ENCODE measurements at regions not wholly inside any gene's neighbourhood (a gene's known extent, or its start where the extent isn't known, plus 50 kb on each side); places are given as distances from the start of the nearest gene placed in this dataset.

DNA sequence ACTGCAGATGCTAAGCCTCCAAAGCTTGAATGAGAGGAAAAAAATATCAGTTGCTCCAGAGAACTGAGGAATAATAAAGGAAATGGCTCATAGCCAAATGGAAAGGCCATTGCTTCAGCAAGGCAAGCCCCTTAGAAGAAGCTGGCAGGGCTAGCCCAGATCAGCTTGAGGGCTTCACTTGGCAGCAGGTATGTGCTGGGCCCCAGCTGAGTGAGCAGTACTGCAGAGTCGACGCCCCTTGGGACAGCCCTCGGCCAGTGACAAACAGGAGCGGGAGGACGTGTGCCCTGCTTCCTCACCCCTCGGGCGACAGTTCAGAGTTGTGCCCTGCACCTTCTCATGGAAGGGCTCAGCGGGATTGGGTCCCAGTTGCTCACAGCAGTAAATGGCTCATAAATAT lies 1031.2 kb upstream of the TMEM132C start:
- no peak overlapping the region for H3K4me3 ChIP-seq (ENCODE audit: low read length)
- H2AFZ ChIP-seq (ENCODE audit: low read depth, low read length): no peak overlapping the region
- H3K4me2 ChIP-seq (ENCODE audit: low read length): no peak overlapping the region
- no peaks in the 10 kb centered on the region for H4K20me1 ChIP-seq (ENCODE audit: insufficient read depth)
- no peaks in the 10 kb centered on the region for H3K9me3 ChIP-seq (ENCODE audit: low read length)
- no peaks in the 10 kb centered on the region for H3K9me2 ChIP-seq (ENCODE audit: insufficient read depth, low read length)
- no peaks in the 10 kb centered on the region for H3K36me3 ChIP-seq (ENCODE audit: insufficient read depth, low read length)
- no peak overlapping the region for H3K9ac ChIP-seq (ENCODE audit: low read length)
- H3K27me3 ChIP-seq (ENCODE audit: insufficient read depth, low read depth, low read length): no peaks in the 10 kb centered on the region
- TF ChIP-seq SMC3 (conservative IDR thresholded peaks at IDR 0.05; ENCODE audit: poor library complexity): no peak
- no peak for TF ChIP-seq RAD21 (conservative IDR thresholded peaks at IDR 0.05)
- TF ChIP-seq EZH2 (IDR thresholded peaks at IDR 0.05; ENCODE audit: borderline replicate concordance, insufficient read depth, low read length, poor library complexity, severe bottlenecking): no peak
- TF ChIP-seq, protein P1, sequence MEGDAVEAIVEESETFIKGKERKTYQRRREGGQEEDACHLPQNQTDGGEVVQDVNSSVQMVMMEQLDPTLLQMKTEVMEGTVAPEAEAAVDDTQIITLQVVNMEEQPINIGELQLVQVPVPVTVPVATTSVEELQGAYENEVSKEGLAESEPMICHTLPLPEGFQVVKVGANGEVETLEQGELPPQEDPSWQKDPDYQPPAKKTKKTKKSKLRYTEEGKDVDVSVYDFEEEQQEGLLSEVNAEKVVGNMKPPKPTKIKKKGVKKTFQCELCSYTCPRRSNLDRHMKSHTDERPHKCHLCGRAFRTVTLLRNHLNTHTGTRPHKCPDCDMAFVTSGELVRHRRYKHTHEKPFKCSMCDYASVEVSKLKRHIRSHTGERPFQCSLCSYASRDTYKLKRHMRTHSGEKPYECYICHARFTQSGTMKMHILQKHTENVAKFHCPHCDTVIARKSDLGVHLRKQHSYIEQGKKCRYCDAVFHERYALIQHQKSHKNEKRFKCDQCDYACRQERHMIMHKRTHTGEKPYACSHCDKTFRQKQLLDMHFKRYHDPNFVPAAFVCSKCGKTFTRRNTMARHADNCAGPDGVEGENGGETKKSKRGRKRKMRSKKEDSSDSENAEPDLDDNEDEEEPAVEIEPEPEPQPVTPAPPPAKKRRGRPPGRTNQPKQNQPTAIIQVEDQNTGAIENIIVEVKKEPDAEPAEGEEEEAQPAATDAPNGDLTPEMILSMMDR (IDR thresholded peaks at IDR 0.05; ENCODE audit: poor library complexity, severe bottlenecking): no peak
- no peak for TF ChIP-seq POLR2AphosphoS5 (IDR thresholded peaks at IDR 0.05)
- TF ChIP-seq EP300 (conservative IDR thresholded peaks at IDR 0.05; ENCODE audit: poor library complexity, severe bottlenecking): no peak
- TF ChIP-seq, protein P2, sequence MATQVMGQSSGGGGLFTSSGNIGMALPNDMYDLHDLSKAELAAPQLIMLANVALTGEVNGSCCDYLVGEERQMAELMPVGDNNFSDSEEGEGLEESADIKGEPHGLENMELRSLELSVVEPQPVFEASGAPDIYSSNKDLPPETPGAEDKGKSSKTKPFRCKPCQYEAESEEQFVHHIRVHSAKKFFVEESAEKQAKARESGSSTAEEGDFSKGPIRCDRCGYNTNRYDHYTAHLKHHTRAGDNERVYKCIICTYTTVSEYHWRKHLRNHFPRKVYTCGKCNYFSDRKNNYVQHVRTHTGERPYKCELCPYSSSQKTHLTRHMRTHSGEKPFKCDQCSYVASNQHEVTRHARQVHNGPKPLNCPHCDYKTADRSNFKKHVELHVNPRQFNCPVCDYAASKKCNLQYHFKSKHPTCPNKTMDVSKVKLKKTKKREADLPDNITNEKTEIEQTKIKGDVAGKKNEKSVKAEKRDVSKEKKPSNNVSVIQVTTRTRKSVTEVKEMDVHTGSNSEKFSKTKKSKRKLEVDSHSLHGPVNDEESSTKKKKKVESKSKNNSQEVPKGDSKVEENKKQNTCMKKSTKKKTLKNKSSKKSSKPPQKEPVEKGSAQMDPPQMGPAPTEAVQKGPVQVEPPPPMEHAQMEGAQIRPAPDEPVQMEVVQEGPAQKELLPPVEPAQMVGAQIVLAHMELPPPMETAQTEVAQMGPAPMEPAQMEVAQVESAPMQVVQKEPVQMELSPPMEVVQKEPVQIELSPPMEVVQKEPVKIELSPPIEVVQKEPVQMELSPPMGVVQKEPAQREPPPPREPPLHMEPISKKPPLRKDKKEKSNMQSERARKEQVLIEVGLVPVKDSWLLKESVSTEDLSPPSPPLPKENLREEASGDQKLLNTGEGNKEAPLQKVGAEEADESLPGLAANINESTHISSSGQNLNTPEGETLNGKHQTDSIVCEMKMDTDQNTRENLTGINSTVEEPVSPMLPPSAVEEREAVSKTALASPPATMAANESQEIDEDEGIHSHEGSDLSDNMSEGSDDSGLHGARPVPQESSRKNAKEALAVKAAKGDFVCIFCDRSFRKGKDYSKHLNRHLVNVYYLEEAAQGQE (IDR thresholded peaks at IDR 0.05; ENCODE audit: borderline replicate concordance): no peak
- TF ChIP-seq MXI1 (conservative IDR thresholded peaks at IDR 0.05; ENCODE audit: poor library complexity, severe bottlenecking): no peak
- TF ChIP-seq TAF1 (IDR thresholded peaks at IDR 0.05; ENCODE audit: low read depth): no peak
- no peaks in the 10 kb centered on the region for H3K79me2 ChIP-seq (replicated peaks; ENCODE audit: insufficient read depth, low read length)
- H3K27ac ChIP-seq (ENCODE audit: low read length): no peak overlapping the region
- H3F3A ChIP-seq (ENCODE audit: insufficient read depth, low read length, poor library complexity, severe bottlenecking): no peaks in the 10 kb centered on the region

DNA sequence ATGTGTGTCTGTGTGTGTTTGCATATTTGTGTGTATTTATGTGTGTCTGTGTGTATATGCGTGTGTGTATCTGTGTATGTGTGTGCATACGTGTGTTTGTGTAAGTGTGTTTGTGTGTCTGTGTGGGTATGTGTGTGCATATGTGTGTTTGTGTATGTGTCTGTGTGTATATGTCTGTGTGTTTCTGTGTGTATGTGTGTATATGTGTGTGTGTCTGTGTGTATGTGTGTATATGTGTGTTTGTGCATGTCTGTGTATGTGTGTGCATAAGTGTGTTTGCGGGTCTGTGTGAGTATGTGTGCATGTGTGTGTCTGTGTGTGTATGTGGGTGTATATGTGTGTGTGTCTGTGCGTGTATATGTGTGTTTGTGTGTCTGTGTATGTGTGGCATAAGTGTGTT lies 1030.5 kb upstream of the TMEM132C start:
- no peak overlapping the region for H2AFZ ChIP-seq (ENCODE audit: low read depth, low read length)
- no peaks in the 10 kb centered on the region for H3K79me2 ChIP-seq (replicated peaks; ENCODE audit: insufficient read depth, low read length)
- H3K9me3 ChIP-seq (ENCODE audit: low read length): no peaks in the 10 kb centered on the region
- H3K9ac ChIP-seq (ENCODE audit: low read length): no peak overlapping the region
- no peak overlapping the region for H3K4me3 ChIP-seq (ENCODE audit: low read length)
- no peak overlapping the region for H3K27ac ChIP-seq (ENCODE audit: low read length)
- H3F3A ChIP-seq (ENCODE audit: insufficient read depth, low read length, poor library complexity, severe bottlenecking): no peaks in the 10 kb centered on the region
- no peaks in the 10 kb centered on the region for H3K9me2 ChIP-seq (ENCODE audit: insufficient read depth, low read length)
- H3K27me3 ChIP-seq (ENCODE audit: insufficient read depth, low read depth, low read length): no peaks in the 10 kb centered on the region
- TF ChIP-seq MXI1 (conservative IDR thresholded peaks at IDR 0.05; ENCODE audit: poor library complexity, severe bottlenecking) (no peak), EP300 (conservative IDR thresholded peaks at IDR 0.05; ENCODE audit: poor library complexity, severe bottlenecking) (no peak), TAF1 (IDR thresholded peaks at IDR 0.05; ENCODE audit: low read depth) (no peak), RAD21 (conservative IDR thresholded peaks at IDR 0.05) (no peak), SMC3 (conservative IDR thresholded peaks at IDR 0.05; ENCODE audit: poor library complexity) (no peak), POLR2AphosphoS5 (IDR thresholded peaks at IDR 0.05) (no peak)
- TF ChIP-seq, protein P2 (IDR thresholded peaks at IDR 0.05; ENCODE audit: borderline replicate concordance): no peak
- no peaks in the 10 kb centered on the region for H3K36me3 ChIP-seq (ENCODE audit: insufficient read depth, low read length)
- no peaks in the 10 kb centered on the region for H4K20me1 ChIP-seq (ENCODE audit: insufficient read depth)
- H3K4me2 ChIP-seq (ENCODE audit: low read length): no peak overlapping the region
